GM13977 (cell line): ENCODE measurements at regions not wholly inside any gene's neighbourhood (a gene's known extent, or its start where the extent isn't known, plus 50 kb on each side); places are given as distances from the start of the nearest gene placed in this dataset.

Source experiments
- DNase-seq: peaks from one replicate; pipeline ENCODE4 v3.0.0; 2012; ENCODE audit warnings: low spot score
- CTCF ChIP-seq: IDR thresholded peaks from 2 replicates; pipeline ENCODE4 v1.5.1; 2012; ENCODE audit warnings: mild to moderate bottlenecking, control low read depth; ENCODE audit not compliant: insufficient read depth; ENCODE audit errors: extremely low read depth, missing control alignments
- in situ Hi-C: fragments of 300-500 bp; cut with MboI; formaldehyde crosslinking; loops from one replicate; pipeline ENCODE4 v1.12.0; 2022; ENCODE audit warnings: low sequenced_read_pairs, low pct_unique_long_range_greater_than_20kb, mixed read lengths, inconsistent platforms; ENCODE audit not compliant: unreplicated experiment

GRCh38 chr5:4093970-4094369 lies 498.3 kb downstream of the IRX1 start:
- no peak for TF ChIP-seq CTCF

GRCh38 chr5:4095918-4096630 lies 500.4 kb downstream of the IRX1 start:
- no peak for TF ChIP-seq CTCF
- in situ Hi-C loops = no loop called here
- no peak for DNase-seq

More at GRCh38 chr5:4093970-4094369, 498.3 kb downstream of the IRX1 start:
- in situ Hi-C loops = no loop called here
- no peak for DNase-seq

- in situ Hi-C loops = no loop called here
- no peak for TF ChIP-seq CTCF
- DNase-seq = no peak
Measured at GRCh38 chr5:4097199-4097598, 501.6 kb downstream of the IRX1 start.

GRCh38 chr5:4098226-4098625 lies 502.6 kb downstream of the IRX1 start:
- in situ Hi-C loops = no loop called here
- TF ChIP-seq CTCF = no peak
- DNase-seq = no peak

GRCh38 chr5:4099386-4099785 lies 503.8 kb downstream of the IRX1 start:
- in situ Hi-C loops = no loop called here
- no peak for TF ChIP-seq CTCF
- no peak for DNase-seq

- no peak for TF ChIP-seq CTCF
- in situ Hi-C loops = no loop called here
- no peak for DNase-seq
Measured at GRCh38 chr5:4100739-4101138, 505.1 kb downstream of the IRX1 start.
